Epithelial cell of esophagus (primary cell): ENCODE measurements at regions not wholly inside any gene's neighbourhood (a gene's known extent, or its start where the extent isn't known, plus 50 kb on each side); places are given as distances from the start of the nearest gene placed in this dataset.
A peak's percentile ranks its signal among the peaks of the same experiment; 100 is the strongest.

ENCODE experiments used
- DNase-seq: peaks from one replicate; pipeline ENCODE4 v3.0.0; 2010; ENCODE audit warnings: low read depth
- H3K4me3 ChIP-seq: 2 replicates; pipeline ENCODE4 v1.5.1; 2011; ENCODE audit warnings: mild to moderate bottlenecking, low read length, control low read depth
- CTCF ChIP-seq: IDR thresholded peaks from 2 replicates; pipeline ENCODE4 v1.5.1; 2011; ENCODE audit warnings: low read depth, mild to moderate bottlenecking, low read length, control low read depth, inconsistent platforms; ENCODE audit not compliant: insufficient read depth; ENCODE audit errors: missing control alignments

- no peak for TF ChIP-seq CTCF
- no peak for DNase-seq
- no peak overlapping the region for H3K4me3 ChIP-seq
Measured at GRCh38 chr4:138032222-138032621, 209.9 kb downstream of the SLC7A11 start.

GRCh38 chr4:138030375-138030774, 211.8 kb downstream of the SLC7A11 start:
- no peak for DNase-seq
- TF ChIP-seq CTCF, result no peak
- no peak overlapping the region for H3K4me3 ChIP-seq

GRCh38 chr4:138028923-138029322, 213.2 kb downstream of the SLC7A11 start:
- no peak for DNase-seq
- TF ChIP-seq CTCF, result no peak
- H3K4me3 ChIP-seq, result no peak overlapping the region

GRCh38 chr4:138021139-138021830, 220.9 kb downstream of the SLC7A11 start:
- TF ChIP-seq CTCF, result no peak
- DNase-seq, result peak; percentile 31
- H3K4me3 ChIP-seq, result no peak overlapping the region

- no peak overlapping the region for H3K4me3 ChIP-seq
- no peak for TF ChIP-seq CTCF
- DNase-seq, result no peak
Measured at GRCh38 chr4:138014590-138015288, 227.4 kb downstream of the SLC7A11 start.

GRCh38 chr4:138013625-138014024, 228.5 kb downstream of the SLC7A11 start:
- TF ChIP-seq CTCF, result no peak
- DNase-seq, result no peak

More at GRCh38 chr4:138013625-138014024, 228.5 kb downstream of the SLC7A11 start:
- H3K4me3 ChIP-seq, result no peak overlapping the region
